HS-27A (cell line): ENCODE measurements at regions not wholly inside any gene's neighbourhood (a gene's known extent, or its start where the extent isn't known, plus 50 kb on each side); places are given as distances from the start of the nearest gene placed in this dataset.
"Not testable (repeated sequence)": the region's sequence is repeated elsewhere in the genome, so short reads cannot be mapped to it uniquely, and the experiment has no call there.

ENCODE experiments used
- DNase-seq: peaks from one replicate; pipeline ENCODE4 v3.0.0-alpha.2; 2012; ENCODE audit warnings: low read depth, missing footprints

- DNase-seq = no peak
Observed at GRCh38 chr4:112708772-112709171, 71.8 kb downstream of the LARP7 start.

GRCh38 chr4:112714922-112715901 is 78.3 kb downstream of the LARP7 start:
- no peak for DNase-seq

- DNase-seq = no peak
Observed at GRCh38 chr4:112717856-112718255, 80.9 kb downstream of the LARP7 start.

- no peak for DNase-seq
Observed at GRCh38 chr4:112721627-112722026, 84.7 kb downstream of the LARP7 start.

GRCh38 chr4:112726041-112726440 is 89.1 kb downstream of the LARP7 start:
- DNase-seq = no peak

GRCh38 chr4:112727728-112728127 is 90.8 kb downstream of the LARP7 start:
- DNase-seq = not testable (repeated sequence)

- DNase-seq = no peak
Observed at GRCh38 chr4:112731715-112732114, 94.8 kb downstream of the LARP7 start.

- DNase-seq = no peak
Observed at GRCh38 chr4:112732142-112732541, 95.2 kb downstream of the LARP7 start.

- no peak for DNase-seq
Observed at GRCh38 chr4:112735474-112735951, 98.6 kb downstream of the LARP7 start.

GRCh38 chr4:112736718-112737135 is 99.8 kb downstream of the LARP7 start:
- no peak for DNase-seq

- no peak for DNase-seq
Observed at GRCh38 chr4:112739442-112739841, 102.5 kb downstream of the LARP7 start.

- DNase-seq = no peak
Observed at GRCh38 chr4:112747036-112747435, 110.1 kb downstream of the LARP7 start.

GRCh38 chr4:112748352-112748878 is 111.5 kb downstream of the LARP7 start:
- no peak for DNase-seq

- not testable (repeated sequence) for DNase-seq
Observed at GRCh38 chr4:112750749-112751148, 113.8 kb downstream of the LARP7 start.

GRCh38 chr4:112751447-112751846 is 114.5 kb downstream of the LARP7 start:
- DNase-seq = no peak

GRCh38 chr4:112752061-112752460 is 115.1 kb downstream of the LARP7 start:
- DNase-seq = no peak

- no peak for DNase-seq
Observed at GRCh38 chr4:112752510-112752909, 115.6 kb downstream of the LARP7 start.

- DNase-seq = no peak
Observed at GRCh38 chr4:112753333-112753732, 116.4 kb downstream of the LARP7 start.

GRCh38 chr4:112759313-112759712 is 122.4 kb downstream of the LARP7 start:
- no peak for DNase-seq

GRCh38 chr4:112765317-112765974 is 128.5 kb downstream of the LARP7 start:
- DNase-seq = no peak

- no peak for DNase-seq
Observed at GRCh38 chr4:112766422-112766821, 129.5 kb downstream of the LARP7 start.

GRCh38 chr4:112767386-112767785 is 130.4 kb downstream of the LARP7 start:
- no peak for DNase-seq

GRCh38 chr4:112770114-112770513 is 133.2 kb downstream of the LARP7 start:
- DNase-seq = no peak
